Transverse colon (tissue), 4 donors: ENCODE measurements at regions not wholly inside any gene's neighbourhood (a gene's known extent, or its start where the extent isn't known, plus 50 kb on each side); places are given as distances from the start of the nearest gene placed in this dataset.

ENCODE experiments used
- CTCF ChIP-seq, 5 experiments: fragments of 200-600 bp in 3 of 5; fragments of 450-650 bp in 2 of 5; sonication (generic) in 3 of 5; IDR thresholded peaks; 1 replicate in 2 of 5; 2 replicates in 3 of 5; pipeline ENCODE4 v1.5.1; 2016 to 2017; ENCODE audit warnings: antibody characterized with exemption in 5 of 5, inconsistent platforms in 3 of 5, mild to moderate bottlenecking in 2 of 5, moderate library complexity in 1 of 5
- EP300 ChIP-seq: sonication (generic); formaldehyde crosslinking; IDR thresholded peaks from one replicate; pipeline ENCODE4 v1.6.1; 2017; ENCODE audit warnings: antibody characterized with exemption, low read depth
- POLR2AphosphoS5 ChIP-seq, 3 donors: sonication (generic); formaldehyde crosslinking; IDR thresholded peaks; one replicate each; pipeline ENCODE4 v1.6.1; 2016; ENCODE audit warnings: antibody characterized with exemption in 3 of 3

GRCh38 chr15:26125664-26126063 is 262.5 kb upstream of the ATP10A start:
- TF ChIP-seq CTCF (IDR thresholded peaks at IDR 0.05) (no peak), EP300 (no peak), POLR2AphosphoS5 (IDR thresholded peaks at IDR 0.05) (no peak)
